Panc1 (cell line): ENCODE measurements at regions not wholly inside any gene's neighbourhood (a gene's known extent, or its start where the extent isn't known, plus 50 kb on each side); places are given as distances from the start of the nearest gene placed in this dataset.

Experiments
- POLR2AphosphoS5 ChIP-seq: IDR thresholded peaks from 2 replicates; pipeline ENCODE4 v1.6.1; 2012; ENCODE audit warnings: mild to moderate bottlenecking, low read depth, low read length, moderate library complexity
- REST ChIP-seq, 2 experiments: IDR thresholded peaks; 2 replicates each; pipeline ENCODE4 v1.6.1; 2011 to 2012; ENCODE audit warnings: low read depth in 2 of 2, control low read depth in 1 of 2, low read length in 1 of 2, mild to moderate bottlenecking in 1 of 2, moderate library complexity in 1 of 2; ENCODE audit not compliant: insufficient read depth in 1 of 2
- TF ChIP-seq, protein P1 (sequence below): fragments of 450-650 bp; IDR thresholded peaks from 2 replicates; pipeline ENCODE4 v1.5.1; 2017; ENCODE audit warnings: mild to moderate bottlenecking

DNA sequence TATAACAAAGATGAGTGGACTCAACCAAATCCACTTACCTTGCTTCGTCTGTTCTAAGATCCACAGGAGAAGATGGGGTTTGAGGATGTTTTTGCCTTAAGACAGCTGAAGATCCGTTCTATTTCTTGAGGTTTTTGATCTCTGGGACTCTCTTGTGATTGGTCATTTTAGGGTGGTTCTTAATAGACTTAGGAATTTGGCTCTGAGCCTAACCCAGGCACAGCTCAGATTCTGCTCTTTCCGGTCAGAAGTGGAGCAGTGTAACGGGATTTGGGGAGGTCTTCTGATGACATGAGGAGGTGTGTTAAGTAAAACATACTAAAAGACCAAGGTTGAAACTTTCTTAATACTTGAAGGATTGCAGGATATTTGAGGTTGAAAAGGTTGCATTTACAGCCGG, 166.9 kb downstream of the DMRT2 start:
- TF ChIP-seq, protein P1, sequence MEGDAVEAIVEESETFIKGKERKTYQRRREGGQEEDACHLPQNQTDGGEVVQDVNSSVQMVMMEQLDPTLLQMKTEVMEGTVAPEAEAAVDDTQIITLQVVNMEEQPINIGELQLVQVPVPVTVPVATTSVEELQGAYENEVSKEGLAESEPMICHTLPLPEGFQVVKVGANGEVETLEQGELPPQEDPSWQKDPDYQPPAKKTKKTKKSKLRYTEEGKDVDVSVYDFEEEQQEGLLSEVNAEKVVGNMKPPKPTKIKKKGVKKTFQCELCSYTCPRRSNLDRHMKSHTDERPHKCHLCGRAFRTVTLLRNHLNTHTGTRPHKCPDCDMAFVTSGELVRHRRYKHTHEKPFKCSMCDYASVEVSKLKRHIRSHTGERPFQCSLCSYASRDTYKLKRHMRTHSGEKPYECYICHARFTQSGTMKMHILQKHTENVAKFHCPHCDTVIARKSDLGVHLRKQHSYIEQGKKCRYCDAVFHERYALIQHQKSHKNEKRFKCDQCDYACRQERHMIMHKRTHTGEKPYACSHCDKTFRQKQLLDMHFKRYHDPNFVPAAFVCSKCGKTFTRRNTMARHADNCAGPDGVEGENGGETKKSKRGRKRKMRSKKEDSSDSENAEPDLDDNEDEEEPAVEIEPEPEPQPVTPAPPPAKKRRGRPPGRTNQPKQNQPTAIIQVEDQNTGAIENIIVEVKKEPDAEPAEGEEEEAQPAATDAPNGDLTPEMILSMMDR = no peak
- TF ChIP-seq POLR2AphosphoS5 (no peak), REST (IDR thresholded peaks at IDR 0.05; ENCODE audit: insufficient read depth in 1 of 2, low read depth in 2 of 2, low read length in 1 of 2) (no peak)
